Esophagus squamous epithelium (tissue), 5 donors: ENCODE measurements at regions not wholly inside any gene's neighbourhood (a gene's known extent, or its start where the extent isn't known, plus 50 kb on each side); places are given as distances from the start of the nearest gene placed in this dataset.

Source experiments
- DNase-seq: peaks from one replicate; lab custom pipeline; 2025; lab: John Stamatoyannopoulos, UW
- H3K27ac ChIP-seq, 4 donors: fragments of 200-600 bp; sonication (generic); one replicate each; pipeline ENCODE4 v1.5.1; 2016 to 2019; ENCODE audit warnings: mild to moderate bottlenecking in 1 of 4
- H3K27me3 ChIP-seq, 4 donors: fragments of 200-600 bp; sonication (generic); 1 replicate in 3 of 4; 2 replicates in 1 of 4; pipeline versions ENCODE4 v1.5.1 to v1.6.0; 2017 to 2021; ENCODE audit warnings: antibody characterized with exemption in 1 of 4
- H3K36me3 ChIP-seq, 3 donors: fragments of 200-600 bp; sonication (generic); one replicate each; pipeline ENCODE4 v1.5.1; 2016 to 2019
- H3K4me1 ChIP-seq, 3 donors: fragments of 200-600 bp; sonication (generic); one replicate each; pipeline ENCODE4 v1.5.1; 2017 to 2019
- H3K4me3 ChIP-seq, 4 donors: fragments of 200-600 bp; sonication (generic); 1 replicate in 3 of 4; 2 replicates in 1 of 4; pipeline ENCODE4 v1.5.1; 2016 to 2019; ENCODE audit warnings: mild to moderate bottlenecking in 2 of 4, moderate library complexity in 1 of 4
- H3K9me3 ChIP-seq, 3 donors: fragments of 200-600 bp; sonication (generic); one replicate each; pipeline ENCODE4 v1.5.1; 2016 to 2019
- CTCF ChIP-seq, 6 experiments: fragments of 450-650 bp in 4 of 6; fragments of 200-600 bp in 2 of 6; sonication (generic) in 2 of 6; IDR thresholded peaks; one replicate each; pipeline ENCODE4 v1.5.1; 2016 to 2019; ENCODE audit warnings: antibody characterized with exemption in 6 of 6, mild to moderate bottlenecking in 4 of 6, moderate library complexity in 4 of 6
- POLR2A ChIP-seq, 4 donors: fragments of 450-650 bp; IDR thresholded peaks; one replicate each; pipeline ENCODE4 v1.6.1; 2017; ENCODE audit warnings: antibody characterized with exemption in 4 of 4, mild to moderate bottlenecking in 4 of 4, moderate library complexity in 3 of 4
- WGBS, 2 donors: methylation state at CpG; one replicate each; pipeline ENCODE4 v1.1.5; 2018; 5-methylcytosine and 5-hydroxymethylcytosine counted together
- intact Hi-C: fragments of 100-400 bp; cut with DNase I; formaldehyde crosslinking; loops from one replicate; pipeline ENCODE4 v1.15.0; 2022
- donor health status: DM: yes; HTN: yes; CAD: no.

- H3K4me3 ChIP-seq, result peak overlapping the region in 3 of 4 donors; percentile 32 to 60 (median 44)
- no peaks in the 10 kb centered on the region for H3K36me3 ChIP-seq
- peaks cover 0 to 96% (median 49%) of the 10 kb centered on the region in 4 donors for H3K27me3 ChIP-seq
- H3K4me1 ChIP-seq, result peaks cover 23 to 53% (median 31%) of the 10 kb centered on the region in 3 donors
- no peaks in the 10 kb centered on the region for H3K9me3 ChIP-seq
- TF ChIP-seq CTCF (IDR thresholded peaks at IDR 0.05), result no peak
- no peak for TF ChIP-seq POLR2A (IDR thresholded peaks at IDR 0.05)
- 15 to 16% methylated on average over 23 of the region's 23 CpGs for whole genome bisulfite sequencing, 2 donors
- no peak overlapping the region for H3K27ac ChIP-seq
- intact Hi-C loops, result loop anchor here (10.0 kb wide), 1 partner anchor 1686 kb away; no protein-coding TSS in a partner anchor
- DNase-seq, result no peak
Measured at GRCh38 chr5:50968356-50969149, 302.1 kb downstream of the PARP8 start.

GRCh38 chr5:50969151-50970031, 303.0 kb downstream of the PARP8 start:
- TF ChIP-seq POLR2A (IDR thresholded peaks at IDR 0.05), result no peak
- TF ChIP-seq CTCF (IDR thresholded peaks at IDR 0.05), result no peak
- Histone ChIP-seq H3K4me1 (peaks cover 14 to 45% (median 24%) of the 10 kb centered on the region in 3 donors), H3K27me3 (peaks cover 0 to 89% (median 44%) of the 10 kb centered on the region in 4 donors), H3K4me3 (peak overlapping the region in 3 of 4 donors; percentile 32 to 60 (median 44)), H3K27ac (no peak overlapping the region), H3K9me3 (no peaks in the 10 kb centered on the region), H3K36me3 (no peaks in the 10 kb centered on the region)
- DNase-seq, result no peak
- WGBS, 2 donors, result 4 to 6% methylated on average over 32 to 39 of the region's 60 CpGs
- intact Hi-C loops, result loop anchor here (10.0 kb wide), 1 partner anchor 1685 kb away; no protein-coding TSS in a partner anchor

GRCh38 chr5:50975840-50976239, 309.4 kb downstream of the PARP8 start:
- Histone ChIP-seq H3K27me3 (peaks cover 0 to 46% (median 0%) of the 10 kb centered on the region in 4 donors), H3K4me3 (no peak overlapping the region), H3K36me3 (no peaks in the 10 kb centered on the region), H3K9me3 (no peaks in the 10 kb centered on the region), H3K27ac (no peak overlapping the region), H3K4me1 (no peaks in the 10 kb centered on the region)
- 38 to 49% methylated on average over 2 of the region's 2 CpGs for WGBS, 2 donors
- no peak for DNase-seq
- TF ChIP-seq POLR2A (IDR thresholded peaks at IDR 0.05) (no peak), CTCF (IDR thresholded peaks at IDR 0.05) (no peak)
- intact Hi-C loops, result no loop called here

GRCh38 chr5:50978924-50979323, 312.5 kb downstream of the PARP8 start:
- H3K36me3 ChIP-seq, result no peaks in the 10 kb centered on the region
- TF ChIP-seq CTCF (IDR thresholded peaks at IDR 0.05) (no peak), POLR2A (IDR thresholded peaks at IDR 0.05) (no peak)

More at GRCh38 chr5:50978924-50979323, 312.5 kb downstream of the PARP8 start:
- no peaks in the 10 kb centered on the region for H3K9me3 ChIP-seq
- H3K27me3 ChIP-seq, result peaks cover 0 to 33% (median 0%) of the 10 kb centered on the region in 4 donors
- no peak overlapping the region for H3K4me3 ChIP-seq
- intact Hi-C loops, result no loop called here
- WGBS, 2 donors, result 61 to 77% methylated on average over 2 of the region's 2 CpGs
- no peak for DNase-seq
- no peaks in the 10 kb centered on the region for H3K4me1 ChIP-seq
- H3K27ac ChIP-seq, result no peak overlapping the region
